NOMO-1 treated with dmso at 0.1 percent for 144 hours (cell line): ENCODE measurements at regions not wholly inside any gene's neighbourhood (a gene's known extent, or its start where the extent isn't known, plus 50 kb on each side); places are given as distances from the start of the nearest gene placed in this dataset.
"Not testable (repeated sequence)": the region's sequence is repeated elsewhere in the genome, so short reads cannot be mapped to it uniquely, and the experiment has no call there.

Source experiments
- DNase-seq: peaks from one replicate; lab custom pipeline; 2025; ENCODE audit not compliant: unreplicated experiment; lab: John Stamatoyannopoulos, UW

- not testable (repeated sequence) for DNase-seq
These were observed 131.7 kb upstream of the MAMLD1 start for GRCh38 chrX:150231368-150231767.

GRCh38 chrX:150232222-150232621 is 130.9 kb upstream of the MAMLD1 start:
- DNase-seq: not testable (repeated sequence)

- no peak for DNase-seq
These were observed 129.0 kb upstream of the MAMLD1 start for GRCh38 chrX:150234126-150234525.

GRCh38 chrX:150236327-150236726 is 126.8 kb upstream of the MAMLD1 start:
- no peak for DNase-seq

- DNase-seq: no peak
These were observed 124.3 kb upstream of the MAMLD1 start for GRCh38 chrX:150238632-150239382.

- no peak for DNase-seq
These were observed 123.0 kb upstream of the MAMLD1 start for GRCh38 chrX:150239946-150240642.

- no peak for DNase-seq
These were observed 122.5 kb upstream of the MAMLD1 start for GRCh38 chrX:150240643-150240970.

- DNase-seq: no peak
These were observed 109.0 kb upstream of the MAMLD1 start for GRCh38 chrX:150253959-150254620.

- no peak for DNase-seq
These were observed 108.2 kb upstream of the MAMLD1 start for GRCh38 chrX:150254909-150255308.

GRCh38 chrX:150255441-150256296 is 107.4 kb upstream of the MAMLD1 start:
- DNase-seq: no peak

GRCh38 chrX:150256297-150256650 is 106.8 kb upstream of the MAMLD1 start:
- no peak for DNase-seq

GRCh38 chrX:150257353-150258175 is 105.6 kb upstream of the MAMLD1 start:
- no peak for DNase-seq

GRCh38 chrX:150258176-150258425 is 105.0 kb upstream of the MAMLD1 start:
- DNase-seq: no peak

GRCh38 chrX:150258463-150259430 is 104.4 kb upstream of the MAMLD1 start:
- no peak for DNase-seq

- DNase-seq: no peak
These were observed 100.7 kb upstream of the MAMLD1 start for GRCh38 chrX:150262456-150262855.

- DNase-seq: no peak
These were observed 94.2 kb upstream of the MAMLD1 start for GRCh38 chrX:150268839-150269355.

- no peak for DNase-seq
These were observed 93.4 kb upstream of the MAMLD1 start for GRCh38 chrX:150269605-150270254.

- no peak for DNase-seq
These were observed 92.5 kb upstream of the MAMLD1 start for GRCh38 chrX:150270622-150271021.
